ENCODE measurements at regions not wholly inside any gene's neighbourhood (a gene's known extent, or its start where the extent isn't known, plus 50 kb on each side); places are given as distances from the start of the nearest gene placed in this dataset.
"Not testable (repeated sequence)": the region's sequence is repeated elsewhere in the genome, so short reads cannot be mapped to it uniquely, and the experiment has no call there.

DNA sequence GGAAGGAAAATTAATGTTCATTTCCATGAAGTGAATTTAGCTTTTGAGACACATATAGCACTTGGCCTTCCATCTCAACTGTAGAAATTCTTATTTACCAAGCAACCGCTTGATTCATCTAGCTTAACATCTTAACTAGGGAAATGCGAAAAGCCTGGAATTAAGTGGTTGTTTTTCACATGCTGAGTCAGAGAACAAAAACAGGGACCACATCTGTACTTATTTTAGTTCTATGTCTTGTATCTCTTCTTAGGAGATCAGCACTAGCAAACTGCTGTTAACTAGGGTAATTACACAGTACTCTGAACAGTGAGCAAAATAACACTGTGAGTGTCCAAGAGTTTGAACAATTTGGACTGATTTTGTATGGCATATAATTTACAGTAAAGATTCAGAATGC is 590.9 kb upstream of the NRSN1 start:
- Histone ChIP-seq H3K27ac (ENCODE audit: low read depth, low read length) (no peak overlapping the region), H3K4me3 (ENCODE audit: low read depth, low read length) (no peak overlapping the region), H3K4me1 (ENCODE audit: control insufficient read depth, insufficient read depth, low read length) (peaks cover 7% of the 10 kb centered on the region; the same call in 1 of the 2 replicates), H3K9ac (ENCODE audit: low read length) (no peak overlapping the region), H3K9me3 (ENCODE audit: control insufficient read depth, insufficient read depth, low read depth, low read length) (no peaks in the 10 kb centered on the region), H3K36me3 (ENCODE audit: control insufficient read depth, insufficient read depth, low read length) (no peaks in the 10 kb centered on the region), H3K27me3 (ENCODE audit: control insufficient read depth, insufficient read depth, low read length) (no peaks in the 10 kb centered on the region)

DNA sequence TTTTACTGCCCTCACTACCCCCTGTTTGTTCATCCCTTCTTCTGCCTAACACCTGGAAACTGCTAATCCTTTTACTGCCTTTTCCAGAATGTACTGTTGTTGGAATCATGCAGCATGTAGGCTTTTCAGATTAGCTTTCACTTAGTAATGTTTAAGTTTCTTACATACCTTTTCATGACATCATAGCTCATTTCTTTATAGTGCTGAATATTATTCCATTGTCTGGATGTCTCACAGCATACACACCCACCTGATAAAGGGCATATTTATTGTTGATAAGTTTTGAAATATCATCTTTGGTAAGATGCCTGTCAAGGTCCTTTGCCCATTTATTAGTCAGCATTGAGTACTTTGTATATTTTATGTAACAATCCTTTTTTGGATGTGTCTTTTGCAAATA is 588.2 kb upstream of the NRSN1 start:
- Histone ChIP-seq H3K4me1 (ENCODE audit: control insufficient read depth, insufficient read depth, low read length) (peaks cover 7% of the 10 kb centered on the region; the same call in 1 of the 2 replicates), H3K4me3 (ENCODE audit: low read depth, low read length) (no peak overlapping the region), H3K36me3 (ENCODE audit: control insufficient read depth, insufficient read depth, low read length) (no peaks in the 10 kb centered on the region), H3K9me3 (ENCODE audit: control insufficient read depth, insufficient read depth, low read depth, low read length) (no peaks in the 10 kb centered on the region), H3K27me3 (ENCODE audit: control insufficient read depth, insufficient read depth, low read length) (no peaks in the 10 kb centered on the region), H3K27ac (ENCODE audit: low read depth, low read length) (no peak overlapping the region), H3K9ac (ENCODE audit: low read length) (no peak overlapping the region)

DNA sequence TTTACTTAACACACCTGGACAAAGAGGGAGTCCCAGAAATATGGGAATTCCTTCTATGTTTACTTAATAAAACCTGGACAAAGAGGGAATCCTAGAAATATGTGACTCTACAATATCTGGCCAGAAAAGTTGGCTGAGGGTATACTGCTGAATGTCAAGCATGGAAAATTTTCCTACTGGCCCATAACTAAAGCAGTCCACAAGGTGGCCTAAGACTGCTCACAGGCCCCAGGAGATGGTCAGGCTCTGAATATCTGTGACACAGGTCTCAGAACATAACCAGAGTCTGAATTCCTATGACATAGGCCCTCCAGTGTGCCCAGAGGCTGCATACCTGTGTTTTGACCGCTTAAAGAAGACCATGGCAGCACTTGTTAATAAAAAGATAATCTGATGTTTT is 578.2 kb upstream of the NRSN1 start:
- H3K4me3 ChIP-seq (ENCODE audit: low read depth, low read length): no peak overlapping the region
- H3K27me3 ChIP-seq (ENCODE audit: control insufficient read depth, insufficient read depth, low read length): no peaks in the 10 kb centered on the region
- H3K4me1 ChIP-seq (ENCODE audit: control insufficient read depth, insufficient read depth, low read length): no peaks in the 10 kb centered on the region
- H3K9me3 ChIP-seq (ENCODE audit: control insufficient read depth, insufficient read depth, low read depth, low read length): no peaks in the 10 kb centered on the region
- H3K9ac ChIP-seq (ENCODE audit: low read length): no peak overlapping the region
- no peaks in the 10 kb centered on the region for H3K36me3 ChIP-seq (ENCODE audit: control insufficient read depth, insufficient read depth, low read length)
- H3K27ac ChIP-seq (ENCODE audit: low read depth, low read length): no peak overlapping the region

DNA sequence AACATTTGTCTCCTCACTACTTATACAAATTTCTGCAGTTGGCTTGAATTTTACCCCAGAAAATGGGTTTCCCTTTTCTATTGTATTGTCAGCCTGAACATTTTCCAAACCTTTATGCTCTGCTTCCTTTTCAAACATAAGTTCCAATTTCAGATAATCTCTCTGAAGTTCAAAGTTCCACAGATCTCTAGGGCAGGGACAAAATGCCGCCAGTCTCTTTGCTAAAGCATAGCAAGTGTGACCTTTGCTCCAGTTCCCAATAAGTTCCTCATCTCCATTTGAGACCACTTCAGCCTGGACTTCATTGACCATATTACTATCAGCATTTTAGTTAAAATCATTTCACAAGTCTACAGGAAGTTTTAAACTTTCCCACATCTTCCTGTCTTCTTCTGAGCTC is 571.1 kb upstream of the NRSN1 start:
- not testable (repeated sequence) for H3K4me3 ChIP-seq (ENCODE audit: low read depth, low read length); H3K27ac ChIP-seq (ENCODE audit: low read depth, low read length)

DNA sequence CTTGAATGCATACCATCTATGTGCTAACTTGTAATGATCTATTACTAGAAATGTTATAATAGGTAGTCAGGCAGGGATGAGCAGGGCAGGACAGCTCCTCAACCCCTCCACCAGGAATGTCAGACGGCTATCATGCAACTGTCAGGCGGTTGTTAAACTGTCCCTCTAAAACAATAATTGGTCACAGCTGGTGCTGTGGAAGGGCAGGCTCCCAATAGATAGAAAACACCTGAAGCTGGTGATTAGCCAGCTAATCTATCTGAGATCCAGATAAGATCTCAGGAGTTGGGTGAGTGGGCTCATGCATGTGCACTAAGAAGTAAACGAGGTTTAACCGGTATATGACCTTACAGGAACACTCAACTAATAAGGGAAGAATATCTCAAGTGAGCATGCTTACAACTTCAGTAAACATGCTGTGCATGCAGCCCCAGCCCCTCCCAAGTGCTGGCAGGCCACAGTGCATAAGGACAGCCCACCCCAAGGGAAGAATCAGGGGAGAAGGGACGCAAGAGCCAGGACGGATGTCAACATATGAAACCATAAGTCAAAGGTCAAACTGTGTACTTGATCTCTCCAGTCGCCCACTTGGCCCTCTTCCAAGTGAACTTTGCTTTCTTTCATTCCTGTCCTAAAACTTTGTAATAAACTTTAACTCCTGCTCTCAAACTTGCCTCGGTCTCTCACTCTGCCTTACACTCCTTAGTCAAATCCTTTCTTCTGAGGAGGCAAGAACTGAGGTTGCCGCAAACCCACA is 566.2 kb upstream of the NRSN1 start:
- H3K27me3 ChIP-seq (ENCODE audit: control insufficient read depth, insufficient read depth, low read length): no peaks in the 10 kb centered on the region
- H3K9ac ChIP-seq (ENCODE audit: low read length): no peak overlapping the region
- no peak overlapping the region for H3K27ac ChIP-seq (ENCODE audit: low read depth, low read length)
- no peaks in the 10 kb centered on the region; the same call in 1 of the 2 replicates for H3K4me1 ChIP-seq (ENCODE audit: control insufficient read depth, insufficient read depth, low read length)
- H3K9me3 ChIP-seq (ENCODE audit: control insufficient read depth, insufficient read depth, low read depth, low read length): no peaks in the 10 kb centered on the region
- H3K36me3 ChIP-seq (ENCODE audit: control insufficient read depth, insufficient read depth, low read length): no peaks in the 10 kb centered on the region
- no peak overlapping the region for H3K4me3 ChIP-seq (ENCODE audit: low read depth, low read length)

More for the DNA sequence above, 571.1 kb upstream of the NRSN1 start:
- not testable (repeated sequence) for H3K4me1 ChIP-seq (ENCODE audit: control insufficient read depth, insufficient read depth, low read length); H3K9ac ChIP-seq (ENCODE audit: low read length); H3K9me3 ChIP-seq (ENCODE audit: control insufficient read depth, insufficient read depth, low read depth, low read length); H3K36me3 ChIP-seq (ENCODE audit: control insufficient read depth, insufficient read depth, low read length); H3K27me3 ChIP-seq (ENCODE audit: control insufficient read depth, insufficient read depth, low read length)

DNA sequence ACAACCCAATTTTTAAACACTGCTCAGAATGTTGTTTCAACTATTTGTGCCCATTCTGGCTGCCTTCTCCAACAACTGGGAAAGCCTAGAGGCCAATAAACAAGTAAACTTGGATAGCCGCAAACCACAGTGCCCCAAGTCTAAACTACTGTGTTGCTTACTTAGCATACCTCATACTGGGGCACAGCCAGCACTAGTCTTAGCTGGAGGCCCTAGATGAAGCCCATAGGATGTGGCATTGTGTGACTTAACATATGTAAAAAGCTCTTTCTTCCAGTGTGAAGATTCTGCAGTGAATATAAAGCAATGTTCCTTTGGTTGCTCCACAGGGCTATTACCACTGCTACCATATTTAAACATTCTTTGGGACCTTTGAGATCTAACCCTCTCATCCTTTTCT is 564.3 kb upstream of the NRSN1 start:
- H3K9me3 ChIP-seq (ENCODE audit: control insufficient read depth, insufficient read depth, low read depth, low read length): no peaks in the 10 kb centered on the region
- no peak overlapping the region for H3K9ac ChIP-seq (ENCODE audit: low read length)
- no peak overlapping the region for H3K4me3 ChIP-seq (ENCODE audit: low read depth, low read length)
- no peaks in the 10 kb centered on the region for H3K27me3 ChIP-seq (ENCODE audit: control insufficient read depth, insufficient read depth, low read length)
- H3K27ac ChIP-seq (ENCODE audit: low read depth, low read length): no peak overlapping the region
- H3K4me1 ChIP-seq (ENCODE audit: control insufficient read depth, insufficient read depth, low read length): no peaks in the 10 kb centered on the region; the same call in 1 of the 2 replicates
- H3K36me3 ChIP-seq (ENCODE audit: control insufficient read depth, insufficient read depth, low read length): no peaks in the 10 kb centered on the region

DNA sequence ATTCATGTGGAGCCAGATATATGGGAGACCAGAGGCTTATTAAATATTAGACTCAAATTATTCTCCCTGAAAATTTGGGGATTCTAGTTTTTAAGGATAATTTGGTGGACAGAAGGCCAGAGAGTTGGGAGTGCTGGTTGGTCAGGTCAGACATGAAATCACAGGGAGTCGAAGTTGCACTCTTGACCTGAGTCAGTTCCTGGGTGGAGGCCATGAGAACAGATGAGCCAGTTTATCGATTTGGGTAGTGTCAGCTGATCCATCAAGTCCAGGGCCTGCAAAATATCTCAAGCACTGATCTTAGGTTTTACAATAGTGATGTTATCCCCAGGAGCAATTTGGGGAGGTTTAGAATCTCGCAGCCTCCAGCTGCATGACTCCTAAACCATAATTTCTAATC is 563.5 kb upstream of the NRSN1 start:
- no peaks in the 10 kb centered on the region for H3K9me3 ChIP-seq (ENCODE audit: control insufficient read depth, insufficient read depth, low read depth, low read length)
- H3K27ac ChIP-seq (ENCODE audit: low read depth, low read length): no peak overlapping the region
- H3K4me1 ChIP-seq (ENCODE audit: control insufficient read depth, insufficient read depth, low read length): no peaks in the 10 kb centered on the region; the same call in 1 of the 2 replicates

DNA sequence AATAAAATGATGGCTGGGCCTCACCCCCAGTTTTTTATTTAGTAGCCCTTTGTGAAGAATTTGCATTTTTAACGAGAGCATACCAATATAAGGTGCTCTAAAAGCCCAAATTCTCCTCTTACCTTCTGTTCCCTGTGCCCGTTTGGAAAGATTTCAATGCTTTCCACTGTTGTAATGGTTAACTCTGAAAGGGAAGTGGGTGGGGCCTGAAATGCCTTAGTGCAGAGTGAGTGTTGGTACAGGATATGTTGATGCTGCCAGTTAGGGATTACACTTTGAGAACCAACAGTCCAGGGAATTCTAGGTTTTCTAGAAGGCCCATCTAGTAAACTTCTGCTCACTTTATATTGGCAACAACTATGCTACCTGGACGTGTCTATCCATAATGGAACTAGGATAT is 562.7 kb upstream of the NRSN1 start:
- no peak overlapping the region for H3K4me3 ChIP-seq (ENCODE audit: low read depth, low read length)
- H3K9me3 ChIP-seq (ENCODE audit: control insufficient read depth, insufficient read depth, low read depth, low read length): no peaks in the 10 kb centered on the region
- H3K36me3 ChIP-seq (ENCODE audit: control insufficient read depth, insufficient read depth, low read length): no peaks in the 10 kb centered on the region
- no peaks in the 10 kb centered on the region; the same call in 1 of the 2 replicates for H3K4me1 ChIP-seq (ENCODE audit: control insufficient read depth, insufficient read depth, low read length)
- no peak overlapping the region for H3K9ac ChIP-seq (ENCODE audit: low read length)
- H3K27ac ChIP-seq (ENCODE audit: low read depth, low read length): no peak overlapping the region
- no peaks in the 10 kb centered on the region for H3K27me3 ChIP-seq (ENCODE audit: control insufficient read depth, insufficient read depth, low read length)

More for the DNA sequence above, 563.5 kb upstream of the NRSN1 start:
- Histone ChIP-seq H3K9ac (ENCODE audit: low read length) (no peak overlapping the region), H3K36me3 (ENCODE audit: control insufficient read depth, insufficient read depth, low read length) (no peaks in the 10 kb centered on the region), H3K4me3 (ENCODE audit: low read depth, low read length) (no peak overlapping the region), H3K27me3 (ENCODE audit: control insufficient read depth, insufficient read depth, low read length) (no peaks in the 10 kb centered on the region)

DNA sequence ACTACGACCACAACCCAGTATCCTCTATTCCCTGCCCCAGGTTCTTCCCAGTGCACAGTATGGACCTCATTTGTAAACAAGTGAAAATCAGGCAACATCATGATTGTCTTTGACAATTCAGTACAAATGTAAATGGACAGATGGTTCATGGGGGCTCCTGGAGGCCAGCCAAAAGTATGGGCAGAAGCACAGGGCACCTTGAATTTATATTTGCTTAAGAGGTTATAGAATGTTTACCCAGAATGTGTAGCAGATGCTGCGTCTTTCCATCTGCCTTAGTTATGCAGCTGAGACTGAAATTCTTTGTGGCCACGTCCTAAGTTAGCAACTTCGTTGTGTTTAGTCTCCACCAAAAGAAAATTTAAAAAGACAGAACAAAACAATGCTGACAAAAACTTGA is 559.6 kb upstream of the NRSN1 start:
- Histone ChIP-seq H3K27ac (ENCODE audit: low read depth, low read length) (no peak overlapping the region), H3K36me3 (ENCODE audit: control insufficient read depth, insufficient read depth, low read length) (no peaks in the 10 kb centered on the region)

DNA sequence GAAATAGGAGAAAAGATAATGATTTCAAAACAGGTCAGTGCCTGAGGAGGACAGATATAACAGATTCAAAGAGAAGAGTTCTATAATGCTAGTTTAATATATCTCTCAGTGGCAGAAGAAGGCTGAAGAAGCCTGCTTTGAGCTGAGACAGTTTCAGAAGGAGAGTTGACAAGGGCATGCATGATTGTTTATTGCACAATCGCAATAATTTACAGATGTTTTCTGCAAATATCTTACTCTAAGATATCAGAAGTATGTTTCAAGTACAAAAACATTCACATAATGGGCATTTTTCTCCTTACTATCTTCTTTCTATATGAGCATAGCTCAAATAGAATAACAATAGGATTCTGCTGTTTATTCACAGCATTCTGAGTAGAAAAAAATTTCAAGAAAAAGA is 557.7 kb upstream of the NRSN1 start:
- H3K9me3 ChIP-seq (ENCODE audit: control insufficient read depth, insufficient read depth, low read depth, low read length): no peaks in the 10 kb centered on the region

More for the DNA sequence above, 559.6 kb upstream of the NRSN1 start:
- Histone ChIP-seq H3K27me3 (ENCODE audit: control insufficient read depth, insufficient read depth, low read length) (no peaks in the 10 kb centered on the region), H3K4me3 (ENCODE audit: low read depth, low read length) (no peak overlapping the region), H3K9me3 (ENCODE audit: control insufficient read depth, insufficient read depth, low read depth, low read length) (no peaks in the 10 kb centered on the region), H3K9ac (ENCODE audit: low read length) (no peak overlapping the region), H3K4me1 (ENCODE audit: control insufficient read depth, insufficient read depth, low read length) (no peaks in the 10 kb centered on the region; the same call in 1 of the 2 replicates)

DNA sequence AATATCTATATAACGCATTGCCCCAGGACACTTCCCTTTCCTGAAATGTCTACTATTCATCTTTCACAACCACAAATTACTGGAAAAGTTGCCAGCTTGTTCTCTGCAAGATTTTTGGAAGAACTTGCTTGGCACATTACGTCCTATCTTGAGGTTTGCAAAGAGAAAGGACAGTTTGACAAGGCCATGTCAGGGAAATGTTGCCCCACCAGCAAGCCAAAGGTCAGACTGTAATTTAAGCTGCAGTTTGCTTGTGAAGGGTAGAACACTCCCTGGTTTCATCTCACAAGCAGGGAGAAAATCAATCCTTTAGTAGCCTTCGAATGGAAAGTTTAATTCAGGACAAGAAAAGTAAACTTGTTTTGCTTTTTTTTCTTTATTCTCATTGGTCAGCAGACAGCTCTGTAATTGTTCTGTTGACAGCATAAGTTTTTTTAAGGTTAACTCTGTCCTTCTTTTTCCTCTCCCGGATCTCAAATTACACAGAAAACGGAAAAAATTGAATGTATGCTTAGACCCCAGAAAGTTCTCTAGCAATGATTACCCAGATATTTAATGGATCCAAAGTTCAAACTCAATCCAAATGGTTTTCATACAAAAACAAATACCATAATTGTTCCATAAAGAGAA is 541.8 kb upstream of the NRSN1 start:
- Histone ChIP-seq H3K9ac (ENCODE audit: low read length) (no peak overlapping the region), H3K36me3 (ENCODE audit: control insufficient read depth, insufficient read depth, low read length) (no peaks in the 10 kb centered on the region), H3K4me3 (ENCODE audit: low read depth, low read length) (no peak overlapping the region), H3K4me1 (ENCODE audit: control insufficient read depth, insufficient read depth, low read length) (no peaks in the 10 kb centered on the region), H3K27ac (ENCODE audit: low read depth, low read length) (no peak overlapping the region), H3K9me3 (ENCODE audit: control insufficient read depth, insufficient read depth, low read depth, low read length) (no peaks in the 10 kb centered on the region), H3K27me3 (ENCODE audit: control insufficient read depth, insufficient read depth, low read length) (no peaks in the 10 kb centered on the region)

More for the DNA sequence above, 557.7 kb upstream of the NRSN1 start:
- no peak overlapping the region for H3K27ac ChIP-seq (ENCODE audit: low read depth, low read length)
- H3K36me3 ChIP-seq (ENCODE audit: control insufficient read depth, insufficient read depth, low read length): no peaks in the 10 kb centered on the region
- no peaks in the 10 kb centered on the region for H3K4me1 ChIP-seq (ENCODE audit: control insufficient read depth, insufficient read depth, low read length)
- no peak overlapping the region for H3K4me3 ChIP-seq (ENCODE audit: low read depth, low read length)
- H3K27me3 ChIP-seq (ENCODE audit: control insufficient read depth, insufficient read depth, low read length): no peaks in the 10 kb centered on the region
- no peak overlapping the region for H3K9ac ChIP-seq (ENCODE audit: low read length)

Measured in HUES6 (cell line).